Mammary epithelial cell (primary cell): ENCODE measurements at regions not wholly inside any gene's neighbourhood (a gene's known extent, or its start where the extent isn't known, plus 50 kb on each side); places are given as distances from the start of the nearest gene placed in this dataset.

Source experiments
- CTCF ChIP-seq, 2 donors: IDR thresholded peaks in 1 of 2; conservative IDR thresholded peaks in 1 of 2; 2 replicates each; pipeline ENCODE4 v1.5.1; 2011 to 2012; ENCODE audit warnings: inconsistent platforms in 2 of 2, low read length in 2 of 2, mild to moderate bottlenecking in 2 of 2, control low read depth in 1 of 2, low read depth in 1 of 2; ENCODE audit not compliant: insufficient read depth in 1 of 2; ENCODE audit errors: extremely low read depth in 1 of 2
- EZH2 ChIP-seq: IDR thresholded peaks from 2 replicates; pipeline ENCODE4 v1.6.1; 2012; ENCODE audit warnings: low read length, inconsistent platforms, borderline replicate concordance

GRCh38 chr5:63697811-63698210, 264.4 kb downstream of the HTR1A start:
- TF ChIP-seq CTCF (conservative IDR thresholded peaks at IDR 0.05 in 1 of 2, IDR thresholded peaks at IDR 0.05 in 1 of 2; ENCODE audit: extremely low read depth in 1 of 2, insufficient read depth in 1 of 2, low read depth in 1 of 2, low read length in 2 of 2) (no peak), EZH2 (no peak)
